CD4-positive, CD25-positive, alpha-beta regulatory T cell (primary cell): ENCODE measurements at regions not wholly inside any gene's neighbourhood (a gene's known extent, or its start where the extent isn't known, plus 50 kb on each side); places are given as distances from the start of the nearest gene placed in this dataset.

ENCODE experiments used
- ATAC-seq, 2 donors: fragments of 150-1000 bp; cut with Tn5 transposase; one replicate each; pipeline ENCODE4 v1.10.0; 2021; ENCODE audit warnings: low read depth in 2 of 2, moderate number of reproducible peaks in 2 of 2, moderate library complexity in 1 of 2
- DNase-seq, 3 donors: peaks; one replicate each; pipeline versions ENCODE4 v3.0.0 to v3.0.0-alpha.2; 2012 to 2022; ENCODE audit warnings: mixed read lengths in 1 of 3
- H3K27ac ChIP-seq: one replicate; pipeline ENCODE4 v1.7.0; 2013; ENCODE audit warnings: mild to moderate bottlenecking, low read length; ENCODE audit not compliant: insufficient read depth, poor library complexity, severe bottlenecking
- H3K27me3 ChIP-seq: one replicate; pipeline ENCODE4 v1.7.0; 2013; ENCODE audit warnings: low read length; ENCODE audit not compliant: control insufficient read depth, insufficient read depth
- H3K36me3 ChIP-seq: one replicate; pipeline ENCODE4 v1.7.0; 2013; ENCODE audit warnings: mild to moderate bottlenecking, low read length, moderate library complexity; ENCODE audit not compliant: control insufficient read depth, insufficient read depth
- H3K4me1 ChIP-seq: 2 replicates; pipeline ENCODE4 v1.7.0; 2013; ENCODE audit warnings: mild to moderate bottlenecking, low read length; ENCODE audit not compliant: insufficient read depth, control insufficient read depth, poor library complexity, severe bottlenecking
- H3K4me3 ChIP-seq: one replicate; pipeline ENCODE4 v1.7.0; 2013; ENCODE audit warnings: low read depth, mild to moderate bottlenecking, low read length, moderate library complexity
- H3K9me3 ChIP-seq, 2 experiments: 1 replicate in 1 of 2; 2 replicates in 1 of 2; pipeline ENCODE4 v1.7.0; 2013; ENCODE audit warnings: low read length in 2 of 2, mild to moderate bottlenecking in 1 of 2, moderate library complexity in 1 of 2; ENCODE audit not compliant: control insufficient read depth in 2 of 2
- H3K27ac Mint-ChIP-seq, 3 donors: one replicate each; pipeline ENCODE4 v1.8.0; 2020 to 2022; ENCODE audit warnings: mild to moderate bottlenecking in 3 of 3, mixed read lengths in 3 of 3, moderate library complexity in 2 of 3
- H3K27me3 Mint-ChIP-seq: one replicate; pipeline ENCODE4 v1.8.0; 2022; ENCODE audit warnings: mild to moderate bottlenecking, mixed read lengths
- H3K36me3 Mint-ChIP-seq: one replicate; pipeline ENCODE4 v1.8.0; 2020; ENCODE audit warnings: mixed read lengths
- H3K4me1 Mint-ChIP-seq, 4 donors: one replicate each; pipeline ENCODE4 v1.8.0; 2020 to 2022; ENCODE audit warnings: mixed read lengths in 4 of 4, mild to moderate bottlenecking in 1 of 4
- H3K4me3 Mint-ChIP-seq, 4 donors: one replicate each; pipeline ENCODE4 v1.8.0; 2020 to 2022; ENCODE audit warnings: mild to moderate bottlenecking in 4 of 4, mixed read lengths in 4 of 4, moderate library complexity in 3 of 4
- H3K9me3 Mint-ChIP-seq, 7 donors: one replicate each; pipeline ENCODE4 v1.8.0; 2020 to 2022; ENCODE audit warnings: mixed read lengths in 7 of 7, mild to moderate bottlenecking in 3 of 7, moderate library complexity in 2 of 7

DNA sequence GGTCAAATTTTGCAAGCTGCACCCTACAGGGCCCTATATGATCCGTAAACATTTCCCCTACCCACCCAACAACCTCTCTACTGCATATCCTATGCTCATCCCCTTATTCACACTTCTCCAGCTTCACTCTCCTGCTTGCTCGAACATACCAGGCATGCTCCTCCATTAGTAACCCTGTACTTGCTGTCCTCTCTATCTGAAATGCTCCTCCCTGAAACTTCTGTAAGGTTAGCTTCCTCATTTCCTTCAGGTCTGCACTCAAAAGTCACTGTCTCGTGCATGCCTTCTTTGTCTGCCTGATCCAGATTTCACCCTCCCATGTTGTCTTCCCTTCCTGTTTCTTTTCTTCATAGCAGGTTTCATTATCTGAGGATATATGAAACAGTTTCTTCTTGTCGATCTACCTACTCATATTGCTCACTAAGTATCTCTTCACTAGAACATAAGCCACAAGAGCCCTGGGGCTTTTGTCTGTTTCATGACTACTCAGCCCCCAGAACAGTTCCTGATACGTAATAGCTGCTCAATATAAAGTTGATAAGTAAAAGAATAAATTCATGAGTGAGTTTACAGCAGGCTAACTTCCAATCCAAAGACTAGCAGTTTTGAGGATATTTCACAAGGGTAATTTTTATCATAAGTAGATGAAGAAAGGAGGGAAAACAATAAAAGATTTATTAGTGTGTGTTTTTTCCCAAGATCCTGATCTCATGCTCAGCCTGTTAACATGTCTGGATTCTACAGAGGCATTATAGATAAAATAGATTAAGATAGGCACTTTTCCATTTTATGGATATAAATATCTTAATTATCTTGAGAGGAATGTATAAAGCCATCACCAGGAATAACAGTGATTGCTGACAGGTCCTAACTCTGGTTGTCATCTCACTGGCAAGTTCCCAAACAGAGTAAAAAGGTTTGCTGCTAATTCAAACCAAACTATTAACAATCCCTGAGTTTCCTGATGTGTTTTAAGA is 392.5 kb upstream of the ESRRG start:
- Histone ChIP-seq H3K36me3 (no peaks in the 10 kb centered on the region), H3K4me1 (no peaks in the 10 kb centered on the region), H3K9me3 (no peaks in the 10 kb centered on the region), H3K4me3 (no peak overlapping the region), H3K27ac (no peak overlapping the region), H3K27me3 (no peaks in the 10 kb centered on the region)
- DNase-seq: no peak
- Mint-ChIP-seq H3K36me3 (no peaks in the 10 kb centered on the region), H3K4me3 (no peak overlapping the region), H3K27me3 (no peaks in the 10 kb centered on the region), H3K9me3 (peaks cover 0 to 9% (median 2%) of the 10 kb centered on the region in 7 donors), H3K4me1 (no peaks in the 10 kb centered on the region), H3K27ac (no peak overlapping the region)
- no peak for ATAC-seq

DNA sequence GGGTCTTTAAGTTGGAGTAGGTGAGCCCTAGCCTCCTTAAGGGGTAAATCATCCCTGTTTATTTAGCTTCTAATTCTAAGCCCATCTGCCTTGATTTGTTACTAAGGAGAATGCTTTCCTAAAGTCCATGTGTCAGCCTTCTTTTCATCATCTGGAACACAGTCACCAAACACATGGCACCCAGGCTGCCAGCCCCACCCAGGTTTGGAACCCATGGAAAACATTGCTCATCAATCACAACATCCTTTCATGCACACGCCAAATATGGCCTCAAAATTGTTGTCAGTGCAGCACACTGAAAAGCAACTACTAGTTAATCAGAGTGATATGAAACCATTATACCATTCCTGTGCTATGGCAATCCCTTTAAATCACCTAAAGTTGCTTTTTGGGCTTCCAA is 386.7 kb upstream of the ESRRG start:
- Histone ChIP-seq H3K4me1 (no peaks in the 10 kb centered on the region), H3K4me3 (no peak overlapping the region), H3K27ac (no peak overlapping the region), H3K9me3 (no peaks in the 10 kb centered on the region), H3K36me3 (no peaks in the 10 kb centered on the region), H3K27me3 (no peaks in the 10 kb centered on the region)
- DNase-seq (no peak), ATAC-seq (no peak)
- Mint-ChIP-seq H3K27ac (no peak overlapping the region), H3K4me1 (no peaks in the 10 kb centered on the region), H3K4me3 (no peak overlapping the region), H3K9me3 (peaks cover 0 to 5% (median 0%) of the 10 kb centered on the region in 7 donors), H3K27me3 (no peaks in the 10 kb centered on the region), H3K36me3 (no peaks in the 10 kb centered on the region)

- Histone ChIP-seq H3K36me3 (no peaks in the 10 kb centered on the region), H3K27ac (no peak overlapping the region), H3K4me1 (no peaks in the 10 kb centered on the region), H3K9me3 (no peaks in the 10 kb centered on the region), H3K4me3 (no peak overlapping the region), H3K27me3 (no peaks in the 10 kb centered on the region)
- Mint-ChIP-seq H3K4me3 (no peak overlapping the region), H3K27me3 (no peaks in the 10 kb centered on the region), H3K4me1 (no peaks in the 10 kb centered on the region), H3K36me3 (no peaks in the 10 kb centered on the region), H3K27ac (no peak overlapping the region), H3K9me3 (peaks cover 0 to 9% (median 5%) of the 10 kb centered on the region in 7 donors)
- ATAC-seq (no peak), DNase-seq (no peak)
Observed at GRCh38 chr1:217106231-217106901, 383.1 kb upstream of the ESRRG start.

DNA sequence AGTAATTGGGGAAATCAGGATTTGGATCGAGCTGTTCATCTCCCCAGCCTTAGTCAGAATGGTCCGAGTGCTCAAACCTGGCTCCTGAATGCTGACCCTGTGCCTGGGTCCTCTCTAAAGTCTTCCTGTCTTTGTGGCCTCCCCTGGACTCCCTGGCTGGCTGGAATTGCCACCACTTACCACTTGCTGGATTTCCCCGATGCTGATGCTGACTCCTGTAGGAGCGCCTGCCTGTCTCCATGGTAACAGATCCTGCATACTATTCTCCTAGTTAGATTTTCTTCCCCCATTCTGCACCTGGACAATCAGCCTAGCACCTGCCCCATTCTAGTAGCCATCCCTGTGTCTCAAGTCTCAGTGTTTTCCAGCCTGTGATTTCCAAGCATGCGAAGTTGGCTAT is 382.2 kb upstream of the ESRRG start:
- DNase-seq (no peak), ATAC-seq (no peak)
- Histone ChIP-seq H3K4me1 (no peaks in the 10 kb centered on the region), H3K4me3 (no peak overlapping the region), H3K9me3 (no peaks in the 10 kb centered on the region), H3K27ac (no peak overlapping the region), H3K27me3 (no peaks in the 10 kb centered on the region), H3K36me3 (no peaks in the 10 kb centered on the region)
- peaks cover 0 to 9% (median 5%) of the 10 kb centered on the region in 7 donors for H3K9me3 Mint-ChIP-seq
- no peak overlapping the region for H3K27ac Mint-ChIP-seq
- H3K36me3 Mint-ChIP-seq: no peaks in the 10 kb centered on the region
- no peaks in the 10 kb centered on the region for H3K4me1 Mint-ChIP-seq
- H3K4me3 Mint-ChIP-seq: no peak overlapping the region
- H3K27me3 Mint-ChIP-seq: no peaks in the 10 kb centered on the region

- peaks cover 0 to 10% (median 4%) of the 10 kb centered on the region in 7 donors for H3K9me3 Mint-ChIP-seq
- Histone ChIP-seq H3K36me3 (no peaks in the 10 kb centered on the region), H3K4me1 (no peaks in the 10 kb centered on the region), H3K27me3 (no peaks in the 10 kb centered on the region), H3K9me3 (no peaks in the 10 kb centered on the region), H3K27ac (no peak overlapping the region), H3K4me3 (no peak overlapping the region)
- ATAC-seq (no peak), DNase-seq (no peak)
- H3K27ac Mint-ChIP-seq: no peak overlapping the region
- no peaks in the 10 kb centered on the region for H3K36me3 Mint-ChIP-seq
- H3K4me1 Mint-ChIP-seq: no peaks in the 10 kb centered on the region
- H3K4me3 Mint-ChIP-seq: no peak overlapping the region
- H3K27me3 Mint-ChIP-seq: peaks cover under 1% of the 10 kb centered on the region
Observed at GRCh38 chr1:217097819-217098218, 374.6 kb upstream of the ESRRG start.

DNA sequence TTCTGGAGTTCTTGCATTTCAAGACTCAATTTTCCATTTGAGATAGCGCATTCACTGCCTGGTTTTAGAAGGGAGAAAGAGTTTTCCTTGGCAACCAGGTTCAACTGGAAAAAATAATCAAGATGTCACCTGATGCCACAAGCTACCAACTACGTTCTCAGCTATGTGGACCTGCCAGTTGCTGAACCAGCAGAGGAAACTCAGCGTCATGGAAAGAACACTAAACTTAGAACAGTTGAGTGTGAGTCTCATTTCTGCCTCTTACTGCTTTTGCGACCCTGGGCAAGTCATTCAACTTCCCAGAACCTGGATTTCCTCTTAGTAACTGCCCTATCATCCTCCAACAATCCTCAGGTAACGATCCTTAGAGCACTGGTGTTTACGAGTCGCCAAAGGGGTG is 373.0 kb upstream of the ESRRG start:
- Mint-ChIP-seq H3K27ac (no peak overlapping the region), H3K4me3 (no peak overlapping the region), H3K27me3 (peaks cover 10% of the 10 kb centered on the region), H3K9me3 (peaks cover 0 to 11% (median 4%) of the 10 kb centered on the region in 7 donors), H3K36me3 (no peaks in the 10 kb centered on the region), H3K4me1 (no peaks in the 10 kb centered on the region)
- no peaks in the 10 kb centered on the region for H3K36me3 ChIP-seq
- no peak overlapping the region for H3K27ac ChIP-seq
- DNase-seq: no peak
- no peak overlapping the region for H3K4me3 ChIP-seq
- H3K9me3 ChIP-seq: no peaks in the 10 kb centered on the region
- H3K4me1 ChIP-seq: no peaks in the 10 kb centered on the region
- no peaks in the 10 kb centered on the region for H3K27me3 ChIP-seq
- ATAC-seq: no peak

- DNase-seq (no peak), ATAC-seq (no peak)
- Mint-ChIP-seq H3K9me3 (peaks cover 0 to 7% (median 4%) of the 10 kb centered on the region in 7 donors), H3K27ac (no peak overlapping the region), H3K4me1 (peaks cover 0 to under 1% (median under 1%) of the 10 kb centered on the region in 4 donors), H3K4me3 (no peak overlapping the region), H3K27me3 (peaks cover 15% of the 10 kb centered on the region), H3K36me3 (no peaks in the 10 kb centered on the region)
- H3K4me3 ChIP-seq: no peak overlapping the region
- H3K27me3 ChIP-seq: no peaks in the 10 kb centered on the region
- H3K9me3 ChIP-seq: no peaks in the 10 kb centered on the region
- no peak overlapping the region for H3K27ac ChIP-seq
- no peaks in the 10 kb centered on the region for H3K36me3 ChIP-seq
- H3K4me1 ChIP-seq: no peaks in the 10 kb centered on the region
Observed at GRCh38 chr1:217095050-217095622, 371.9 kb upstream of the ESRRG start.
